M059J (cell line): ENCODE measurements at regions not wholly inside any gene's neighbourhood (a gene's known extent, or its start where the extent isn't known, plus 50 kb on each side); places are given as distances from the start of the nearest gene placed in this dataset.
A peak's percentile ranks its signal among the peaks of the same experiment; 100 is the strongest.

ENCODE experiments used
- DNase-seq: peaks from one replicate; pipeline ENCODE4 v3.0.0-alpha.2; 2012; ENCODE audit warnings: low read depth

- DNase-seq, result no peak
Measured at GRCh38 chr6:167674486-167674885, 152.2 kb upstream of the AFDN start.

- DNase-seq, result no peak
Measured at GRCh38 chr6:167676000-167676665, 150.6 kb upstream of the AFDN start.

- DNase-seq, result no peak
Measured at GRCh38 chr6:167676666-167677421, 149.9 kb upstream of the AFDN start.

- no peak for DNase-seq
Measured at GRCh38 chr6:167677422-167677789, 149.3 kb upstream of the AFDN start.

- DNase-seq, result no peak
Measured at GRCh38 chr6:167678102-167679101, 148.3 kb upstream of the AFDN start.

- no peak for DNase-seq
Measured at GRCh38 chr6:167679122-167679736, 147.5 kb upstream of the AFDN start.

- DNase-seq, result no peak
Measured at GRCh38 chr6:167679790-167680604, 146.7 kb upstream of the AFDN start.

GRCh38 chr6:167680605-167681149 is 146.0 kb upstream of the AFDN start:
- no peak for DNase-seq

- DNase-seq, result no peak
Measured at GRCh38 chr6:167682125-167682524, 144.6 kb upstream of the AFDN start.

GRCh38 chr6:167682546-167683027 is 144.1 kb upstream of the AFDN start:
- no peak for DNase-seq

- DNase-seq, result peak; percentile 74
Measured at GRCh38 chr6:167683028-167683862, 143.5 kb upstream of the AFDN start.

GRCh38 chr6:167684276-167685104 is 142.2 kb upstream of the AFDN start:
- no peak for DNase-seq

GRCh38 chr6:167685654-167686053 is 141.1 kb upstream of the AFDN start:
- DNase-seq, result no peak

GRCh38 chr6:167686204-167686893 is 140.4 kb upstream of the AFDN start:
- DNase-seq, result no peak

GRCh38 chr6:167687116-167687725 is 139.5 kb upstream of the AFDN start:
- DNase-seq, result no peak

GRCh38 chr6:167688123-167688522 is 138.6 kb upstream of the AFDN start:
- DNase-seq, result no peak

GRCh38 chr6:167689278-167689677 is 137.4 kb upstream of the AFDN start:
- DNase-seq, result no peak

GRCh38 chr6:167689751-167690150 is 137.0 kb upstream of the AFDN start:
- DNase-seq, result no peak
